Panc1 (cell line): ENCODE measurements at regions not wholly inside any gene's neighbourhood (a gene's known extent, or its start where the extent isn't known, plus 50 kb on each side); places are given as distances from the start of the nearest gene placed in this dataset.

Source experiments
- POLR2AphosphoS5 ChIP-seq: IDR thresholded peaks from 2 replicates; pipeline ENCODE4 v1.6.1; 2012; ENCODE audit warnings: mild to moderate bottlenecking, low read depth, low read length, moderate library complexity
- SIN3A ChIP-seq: IDR thresholded peaks from 2 replicates; pipeline ENCODE4 v1.6.1; 2012; ENCODE audit warnings: low read depth, mild to moderate bottlenecking, low read length, moderate library complexity, borderline replicate concordance; ENCODE audit not compliant: insufficient read depth
- TF ChIP-seq, protein P1 (sequence below): fragments of 450-650 bp; IDR thresholded peaks from 2 replicates; pipeline ENCODE4 v1.5.1; 2017; ENCODE audit warnings: mild to moderate bottlenecking

DNA sequence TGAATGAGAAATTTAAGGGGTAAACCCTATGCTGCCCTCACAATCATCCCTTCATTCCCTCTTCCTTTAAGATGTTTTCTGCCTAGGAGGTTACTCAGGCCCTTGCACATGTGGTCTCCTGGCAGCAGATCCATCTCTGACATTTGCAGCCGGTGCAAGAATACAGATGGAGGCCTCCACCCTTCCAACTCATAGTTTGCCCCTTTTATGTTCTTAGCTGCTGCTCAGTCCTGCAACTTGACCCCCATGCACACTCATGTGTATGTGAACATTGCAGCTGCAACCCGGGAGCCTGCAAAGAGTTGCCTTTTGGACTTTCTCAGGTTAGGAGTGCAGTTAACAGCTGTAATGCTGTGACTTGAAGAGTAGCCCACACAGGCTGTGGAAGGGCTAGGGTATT is 131.9 kb upstream of the SGK1 start:
- TF ChIP-seq, protein P1, sequence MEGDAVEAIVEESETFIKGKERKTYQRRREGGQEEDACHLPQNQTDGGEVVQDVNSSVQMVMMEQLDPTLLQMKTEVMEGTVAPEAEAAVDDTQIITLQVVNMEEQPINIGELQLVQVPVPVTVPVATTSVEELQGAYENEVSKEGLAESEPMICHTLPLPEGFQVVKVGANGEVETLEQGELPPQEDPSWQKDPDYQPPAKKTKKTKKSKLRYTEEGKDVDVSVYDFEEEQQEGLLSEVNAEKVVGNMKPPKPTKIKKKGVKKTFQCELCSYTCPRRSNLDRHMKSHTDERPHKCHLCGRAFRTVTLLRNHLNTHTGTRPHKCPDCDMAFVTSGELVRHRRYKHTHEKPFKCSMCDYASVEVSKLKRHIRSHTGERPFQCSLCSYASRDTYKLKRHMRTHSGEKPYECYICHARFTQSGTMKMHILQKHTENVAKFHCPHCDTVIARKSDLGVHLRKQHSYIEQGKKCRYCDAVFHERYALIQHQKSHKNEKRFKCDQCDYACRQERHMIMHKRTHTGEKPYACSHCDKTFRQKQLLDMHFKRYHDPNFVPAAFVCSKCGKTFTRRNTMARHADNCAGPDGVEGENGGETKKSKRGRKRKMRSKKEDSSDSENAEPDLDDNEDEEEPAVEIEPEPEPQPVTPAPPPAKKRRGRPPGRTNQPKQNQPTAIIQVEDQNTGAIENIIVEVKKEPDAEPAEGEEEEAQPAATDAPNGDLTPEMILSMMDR = no peak
- no peak for TF ChIP-seq POLR2AphosphoS5
- TF ChIP-seq SIN3A = no peak
